PC-9 (cell line): ENCODE measurements at regions not wholly inside any gene's neighbourhood (a gene's known extent, or its start where the extent isn't known, plus 50 kb on each side); places are given as distances from the start of the nearest gene placed in this dataset.
A peak's percentile ranks its signal among the peaks of the same experiment; 100 is the strongest.

ENCODE experiments used
- BruUV-seq: library from RNA; stranded (reverse); fragments of 400-500 nt; replicated peaks from 2 replicates; lab custom pipeline; 2021; lab: Mats Ljungman, UMichigan
- CTCF ChIA-PET: fragments of 300-600 bp; sonication (Branson Sonifier 250); formaldehyde crosslinking; loops from one replicate; lab custom pipeline; 2022; ENCODE audit warnings: antibody characterized with exemption; lab: Charles Lee
- POLR2A ChIA-PET: fragments of 300-600 bp; sonication (Branson Sonifier 250); formaldehyde crosslinking; loops from one replicate; lab custom pipeline; 2022; ENCODE audit warnings: antibody characterized with exemption; ENCODE audit not compliant: unreplicated experiment; lab: Charles Lee
- DNase-seq, 2 experiments: peaks; one replicate each; pipeline versions ENCODE4 v3.0.0 to v3.0.0-alpha.2; 2015 to 2022; ENCODE audit warnings: mixed read lengths in 1 of 2
- H2AFZ ChIP-seq: fragments of 200-600 bp; sonication (generic); 2 replicates; pipeline ENCODE4 v1.8.1; 2017; ENCODE audit warnings: antibody characterized with exemption
- H3F3A ChIP-seq: fragments of 200-600 bp; sonication (generic); 2 replicates; pipeline ENCODE4 v1.8.1; 2017; ENCODE audit warnings: antibody characterized with exemption, mild to moderate bottlenecking, low read depth; ENCODE audit not compliant: insufficient read depth
- H3K27ac ChIP-seq: fragments of 200-600 bp; sonication (generic); 2 replicates; pipeline ENCODE4 v1.6.1; 2016; ENCODE audit warnings: mixed run types
- H3K27me3 ChIP-seq: fragments of 200-600 bp; sonication (generic); 2 replicates; pipeline ENCODE4 v1.6.1; 2016; ENCODE audit warnings: low read depth, mixed run types; ENCODE audit not compliant: insufficient read depth
- H3K36me3 ChIP-seq: fragments of 200-600 bp; sonication (generic); 2 replicates; pipeline ENCODE4 v1.6.1; 2016; ENCODE audit warnings: low read depth, mixed run types
- H3K4me1 ChIP-seq: fragments of 200-600 bp; sonication (generic); replicated peaks from 2 replicates; pipeline ENCODE4 v1.6.1; 2016; ENCODE audit warnings: mixed run types; ENCODE audit not compliant: insufficient read depth
- H3K4me2 ChIP-seq: fragments of 200-600 bp; sonication (generic); 2 replicates; pipeline ENCODE4 v1.6.1; 2017; ENCODE audit warnings: mixed run types
- H3K4me3 ChIP-seq: fragments of 200-600 bp; sonication (generic); 2 replicates; pipeline ENCODE4 v1.6.1; 2016; ENCODE audit warnings: mixed run types
- H3K79me2 ChIP-seq: fragments of 200-600 bp; sonication (generic); 2 replicates; pipeline ENCODE4 v1.6.1; 2017; ENCODE audit warnings: low read depth, mixed run types
- H3K9me2 ChIP-seq: fragments of 200-600 bp; sonication (generic); 2 replicates; pipeline ENCODE4 v1.8.1; 2017; ENCODE audit warnings: mild to moderate bottlenecking; ENCODE audit not compliant: insufficient read depth
- H3K9me3 ChIP-seq: fragments of 200-600 bp; sonication (generic); 2 replicates; pipeline ENCODE4 v1.8.1; 2016; ENCODE audit warnings: low read depth; ENCODE audit not compliant: insufficient read depth
- H4K20me1 ChIP-seq: fragments of 200-600 bp; sonication (generic); 2 replicates; pipeline ENCODE4 v1.8.1; 2017; ENCODE audit not compliant: insufficient read depth
- EZH2 ChIP-seq: fragments of 200-600 bp; sonication (generic); IDR thresholded peaks from 2 replicates; pipeline ENCODE4 v1.8.0; 2017; ENCODE audit warnings: antibody characterized with exemption, low read depth
- intact Hi-C: fragments of 100-400 bp; cut with micrococcal nuclease; formaldehyde crosslinking; loops from one replicate; pipeline ENCODE4 v1.10.0; 2022; ENCODE audit not compliant: unreplicated experiment
- TF ChIP-seq, protein P1 (sequence below): fragments of 200-600 bp; sonication (generic); conservative IDR thresholded peaks from 2 replicates; pipeline ENCODE4 v1.6.1; 2017; ENCODE audit warnings: mixed run types, antibody characterized with exemption, mild to moderate bottlenecking, moderate library complexity

DNA sequence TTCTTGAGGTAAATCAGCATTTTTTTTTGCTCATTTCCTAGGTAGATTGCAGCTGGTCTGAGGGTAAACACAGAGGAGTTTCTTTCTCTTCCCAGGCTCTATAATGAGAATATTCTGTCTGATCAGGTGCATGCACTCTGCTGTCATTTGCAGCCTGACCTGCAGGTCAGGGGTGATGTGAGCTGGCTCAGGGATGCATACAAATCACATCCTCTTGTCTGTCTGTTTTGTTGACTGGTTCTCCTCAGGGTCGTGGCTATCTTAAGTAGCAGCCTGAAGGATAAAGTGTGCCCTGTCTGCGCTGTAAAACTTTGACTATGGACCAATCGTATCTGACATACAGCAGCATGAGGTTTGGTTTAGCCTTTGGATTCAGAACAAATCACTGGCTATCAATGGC lies 183.4 kb upstream of the POU3F2 start:
- H3K36me3 ChIP-seq: no peaks in the 10 kb centered on the region
- no peaks in the 10 kb centered on the region for H4K20me1 ChIP-seq
- H3K9me2 ChIP-seq: no peaks in the 10 kb centered on the region
- no peaks in the 10 kb centered on the region for H3K9me3 ChIP-seq
- no peak overlapping the region for H2AFZ ChIP-seq
- no peaks in the 10 kb centered on the region for H3K4me1 ChIP-seq
- no peak for DNase-seq
- no peaks in the 10 kb centered on the region for H3F3A ChIP-seq
- intact Hi-C loops: no loop called here
- TF ChIP-seq, protein P1, sequence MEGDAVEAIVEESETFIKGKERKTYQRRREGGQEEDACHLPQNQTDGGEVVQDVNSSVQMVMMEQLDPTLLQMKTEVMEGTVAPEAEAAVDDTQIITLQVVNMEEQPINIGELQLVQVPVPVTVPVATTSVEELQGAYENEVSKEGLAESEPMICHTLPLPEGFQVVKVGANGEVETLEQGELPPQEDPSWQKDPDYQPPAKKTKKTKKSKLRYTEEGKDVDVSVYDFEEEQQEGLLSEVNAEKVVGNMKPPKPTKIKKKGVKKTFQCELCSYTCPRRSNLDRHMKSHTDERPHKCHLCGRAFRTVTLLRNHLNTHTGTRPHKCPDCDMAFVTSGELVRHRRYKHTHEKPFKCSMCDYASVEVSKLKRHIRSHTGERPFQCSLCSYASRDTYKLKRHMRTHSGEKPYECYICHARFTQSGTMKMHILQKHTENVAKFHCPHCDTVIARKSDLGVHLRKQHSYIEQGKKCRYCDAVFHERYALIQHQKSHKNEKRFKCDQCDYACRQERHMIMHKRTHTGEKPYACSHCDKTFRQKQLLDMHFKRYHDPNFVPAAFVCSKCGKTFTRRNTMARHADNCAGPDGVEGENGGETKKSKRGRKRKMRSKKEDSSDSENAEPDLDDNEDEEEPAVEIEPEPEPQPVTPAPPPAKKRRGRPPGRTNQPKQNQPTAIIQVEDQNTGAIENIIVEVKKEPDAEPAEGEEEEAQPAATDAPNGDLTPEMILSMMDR: no peak
- no peak for TF ChIP-seq EZH2
- POLR2A ChIA-PET: no interaction called here
- H3K4me3 ChIP-seq: no peak overlapping the region
- H3K79me2 ChIP-seq: no peaks in the 10 kb centered on the region
- CTCF ChIA-PET: no interaction called here
- H3K27ac ChIP-seq: no peak overlapping the region
- no peaks in the 10 kb centered on the region for H3K27me3 ChIP-seq
- no TSS peak for BruUV-seq
- no peak overlapping the region for H3K4me2 ChIP-seq

DNA sequence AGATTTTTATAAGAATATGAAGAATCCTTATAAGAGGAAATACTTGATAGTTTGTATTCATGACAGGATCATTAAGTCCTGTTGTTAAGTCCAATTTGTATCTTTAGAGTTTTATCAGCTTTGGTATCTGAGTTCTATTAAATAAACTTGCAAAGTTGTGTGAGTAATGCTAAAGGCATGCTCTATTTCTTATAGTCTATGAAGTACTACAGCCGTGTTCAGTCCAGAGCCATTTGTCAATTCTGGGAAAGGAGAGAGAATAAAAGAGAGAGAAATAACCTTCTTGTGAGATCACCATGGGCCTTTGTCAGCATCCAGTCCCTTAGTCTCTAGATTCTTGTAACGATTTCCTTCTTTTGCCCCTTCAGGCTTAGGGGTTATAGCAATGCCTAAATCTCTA lies 181.2 kb upstream of the POU3F2 start:
- Histone ChIP-seq H3K4me2 (no peak overlapping the region), H3K27me3 (no peaks in the 10 kb centered on the region), H4K20me1 (no peaks in the 10 kb centered on the region), H3K9me3 (no peaks in the 10 kb centered on the region), H3F3A (no peaks in the 10 kb centered on the region), H3K4me3 (no peak overlapping the region), H3K4me1 (no peaks in the 10 kb centered on the region), H3K36me3 (no peaks in the 10 kb centered on the region), H2AFZ (no peak overlapping the region), H3K79me2 (no peaks in the 10 kb centered on the region), H3K9me2 (no peaks in the 10 kb centered on the region), H3K27ac (no peak overlapping the region)
- BruUV-seq: no TSS peak
- DNase-seq: no peak
- ChIA-PET POLR2A (no interaction called here), CTCF (no interaction called here)
- intact Hi-C loops: no loop called here
- no peak for TF ChIP-seq EZH2
- TF ChIP-seq, protein P1: no peak

DNA sequence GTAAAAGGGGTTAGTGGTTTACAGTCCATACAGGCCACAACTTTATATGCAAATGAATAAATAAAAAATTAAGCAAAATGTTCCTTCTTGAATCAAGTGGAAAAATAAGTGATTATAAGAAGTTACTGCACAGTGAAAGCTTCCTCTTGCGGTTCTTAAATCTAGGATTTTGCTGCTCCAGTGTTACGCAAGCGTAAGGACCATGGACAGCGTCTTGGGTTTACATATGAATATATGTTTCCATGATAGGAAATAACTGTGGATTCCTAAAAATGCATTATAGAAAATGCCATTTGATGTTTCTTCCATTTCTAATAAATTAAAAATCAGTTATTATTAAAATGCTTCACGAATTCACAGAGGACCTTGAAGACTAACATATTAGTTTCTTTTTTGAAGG lies 176.6 kb upstream of the POU3F2 start:
- no peak overlapping the region for H3K4me2 ChIP-seq
- H4K20me1 ChIP-seq: no peaks in the 10 kb centered on the region
- TF ChIP-seq EZH2: no peak
- intact Hi-C loops: no loop called here
- ChIA-PET POLR2A (no interaction called here), CTCF (no interaction called here)
- no peaks in the 10 kb centered on the region for H3K9me2 ChIP-seq
- no peak overlapping the region for H3K27ac ChIP-seq
- H3K9me3 ChIP-seq: no peaks in the 10 kb centered on the region
- no TSS peak for BruUV-seq
- H3K79me2 ChIP-seq: no peaks in the 10 kb centered on the region
- no peak overlapping the region for H2AFZ ChIP-seq
- peak in 1 of 2 experiments; percentile 14 for DNase-seq
- no peaks in the 10 kb centered on the region for H3K27me3 ChIP-seq
- H3K4me1 ChIP-seq: no peaks in the 10 kb centered on the region
- no peak overlapping the region for H3K4me3 ChIP-seq
- no peaks in the 10 kb centered on the region for H3F3A ChIP-seq
- no peaks in the 10 kb centered on the region for H3K36me3 ChIP-seq

DNA sequence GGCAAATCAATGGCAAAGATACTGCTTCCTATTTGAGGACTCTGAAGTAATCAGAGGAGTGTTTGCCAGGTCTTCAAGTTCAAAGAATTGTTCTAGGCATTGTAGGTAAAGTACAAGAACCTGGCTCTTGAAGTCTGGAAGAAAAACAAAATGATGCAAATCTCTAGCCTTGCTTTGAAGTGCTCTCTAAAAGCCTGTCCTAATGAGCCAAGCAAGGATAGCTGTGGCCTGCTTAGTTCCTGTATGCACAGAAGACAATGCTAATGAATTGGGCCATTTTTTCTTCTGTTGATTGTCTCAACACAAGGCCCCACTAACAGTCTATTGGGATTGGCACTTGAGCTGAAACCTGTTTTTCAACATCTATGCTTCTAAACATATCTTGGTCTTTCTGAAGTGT lies 165.0 kb upstream of the POU3F2 start:
- intact Hi-C loops: no loop called here
- CTCF ChIA-PET: no interaction called here
- H3K4me1 ChIP-seq: no peaks in the 10 kb centered on the region
- no peaks in the 10 kb centered on the region for H3K9me3 ChIP-seq
- H2AFZ ChIP-seq: no peak overlapping the region
- H3K4me3 ChIP-seq: no peak overlapping the region
- no peaks in the 10 kb centered on the region for H3K9me2 ChIP-seq
- no peaks in the 10 kb centered on the region for H3K36me3 ChIP-seq
- H3K27ac ChIP-seq: no peak overlapping the region
- DNase-seq: no peak
- no peaks in the 10 kb centered on the region for H3K79me2 ChIP-seq
- no peak overlapping the region for H3K4me2 ChIP-seq
- BruUV-seq: no TSS peak
- POLR2A ChIA-PET: no interaction called here
- H4K20me1 ChIP-seq: no peaks in the 10 kb centered on the region
- no peaks in the 10 kb centered on the region for H3F3A ChIP-seq
- TF ChIP-seq EZH2: no peak
- H3K27me3 ChIP-seq: no peaks in the 10 kb centered on the region
